ENCODE measurements at regions not wholly inside any gene's neighbourhood (a gene's known extent, or its start where the extent isn't known, plus 50 kb on each side); places are given as distances from the start of the nearest gene placed in this dataset.

DNA sequence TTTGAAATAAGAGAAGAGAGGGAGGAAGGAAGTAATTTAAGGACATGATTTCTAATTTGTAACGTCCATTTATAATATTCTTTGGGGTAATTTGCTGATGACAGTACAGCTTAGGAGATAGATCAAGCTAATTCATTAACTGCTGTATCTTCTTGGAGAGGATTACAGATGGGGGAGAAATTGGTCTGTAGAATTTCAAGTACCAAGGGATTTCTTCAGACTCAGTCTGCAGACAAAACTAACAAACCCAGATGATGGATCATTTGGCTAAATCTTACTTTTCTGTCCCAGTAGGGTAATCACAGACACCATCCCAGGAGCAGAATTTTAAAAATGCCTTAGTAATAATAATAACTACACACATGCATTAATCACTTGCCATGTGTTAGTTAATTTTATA lies 711.8 kb downstream of the KCNJ2 start (continued):
- no peak for TF ChIP-seq ZNF462 (CRISPR knock-in tag; IDR thresholded peaks at IDR 0.05)
- TF ChIP-seq EZH2phosphoT487 (IDR thresholded peaks at IDR 0.05; ENCODE audit: unreplicated experiment): no peak
- TF ChIP-seq ETS1 (IDR thresholded peaks at IDR 0.05): no peak
- no peak for TF ChIP-seq NANOG (IDR thresholded peaks at IDR 0.05; ENCODE audit: borderline replicate concordance)

GRCh38 chr17:70882504-70882903 lies 713.2 kb downstream of the KCNJ2 start:
- no peaks in the 10 kb centered on the region for H3K27me3 ChIP-seq (ENCODE audit: insufficient read depth)
- peaks cover 5% of the 10 kb centered on the region; the same call in 1 of the 2 replicates for H3K4me1 ChIP-seq (ENCODE audit: insufficient read depth)
- H3K4me1 Mint-ChIP-seq: peaks cover 8% of the 10 kb centered on the region
- H3K4me2 ChIP-seq: no peak overlapping the region; the same call in 1 of the 2 replicates
- H3K27me3 Mint-ChIP-seq (ENCODE audit: insufficient read depth, low read depth, poor library complexity): peaks cover 6% of the 10 kb centered on the region
- ATAC-seq (peak; percentile 27; the same call in 1 of the 3 replicates), DNase-seq (ENCODE audit: low spot score) (peak; percentile 46)
- no peaks in the 10 kb centered on the region for H3K79me2 ChIP-seq (replicated peaks; ENCODE audit: insufficient read depth)
- no peaks in the 10 kb centered on the region for H3F3A ChIP-seq (replicated peaks; ENCODE audit: low read depth)
- H4K20me1 ChIP-seq (replicated peaks; ENCODE audit: insufficient read depth): no peaks in the 10 kb centered on the region
- peak overlapping the region; percentile 57 for H2AFZ ChIP-seq
- H3K4me3 Mint-ChIP-seq: no peak overlapping the region
- H3K9me2 ChIP-seq (ENCODE audit: insufficient read depth): no peaks in the 10 kb centered on the region
- H3K9me3 Mint-ChIP-seq: peaks cover 2% of the 10 kb centered on the region; the same call in 2 of the 3 replicates
- no peak overlapping the region; the same call in 1 of the 2 replicates for H3K27ac Mint-ChIP-seq
- H3K36me3 ChIP-seq (ENCODE audit: insufficient read depth): no peaks in the 10 kb centered on the region
- H3K27ac ChIP-seq (ENCODE audit: low read depth): no peak overlapping the region
- no peak overlapping the region for H3K4me3 ChIP-seq
- H3K36me3 Mint-ChIP-seq (ENCODE audit: low read depth): peaks cover 5% of the 10 kb centered on the region; the same call in 1 of the 3 replicates
- TF ChIP-seq NANOG (IDR thresholded peaks at IDR 0.05; ENCODE audit: borderline replicate concordance) (no peak), ZNF114 (CRISPR knock-in tag; IDR thresholded peaks at IDR 0.05) (no peak), EZH2 (IDR thresholded peaks at IDR 0.05; ENCODE audit: low read depth, unreplicated experiment) (no peak), ZNF331 (CRISPR knock-in tag; IDR thresholded peaks at IDR 0.05; ENCODE audit: low read depth) (no peak), JUNB (IDR thresholded peaks at IDR 0.05; ENCODE audit: unreplicated experiment) (no peak), CREB1 (CRISPR knock-in tag; IDR thresholded peaks at IDR 0.05; ENCODE audit: low read depth) (no peak)
- TF ChIP-seq, protein P1, sequence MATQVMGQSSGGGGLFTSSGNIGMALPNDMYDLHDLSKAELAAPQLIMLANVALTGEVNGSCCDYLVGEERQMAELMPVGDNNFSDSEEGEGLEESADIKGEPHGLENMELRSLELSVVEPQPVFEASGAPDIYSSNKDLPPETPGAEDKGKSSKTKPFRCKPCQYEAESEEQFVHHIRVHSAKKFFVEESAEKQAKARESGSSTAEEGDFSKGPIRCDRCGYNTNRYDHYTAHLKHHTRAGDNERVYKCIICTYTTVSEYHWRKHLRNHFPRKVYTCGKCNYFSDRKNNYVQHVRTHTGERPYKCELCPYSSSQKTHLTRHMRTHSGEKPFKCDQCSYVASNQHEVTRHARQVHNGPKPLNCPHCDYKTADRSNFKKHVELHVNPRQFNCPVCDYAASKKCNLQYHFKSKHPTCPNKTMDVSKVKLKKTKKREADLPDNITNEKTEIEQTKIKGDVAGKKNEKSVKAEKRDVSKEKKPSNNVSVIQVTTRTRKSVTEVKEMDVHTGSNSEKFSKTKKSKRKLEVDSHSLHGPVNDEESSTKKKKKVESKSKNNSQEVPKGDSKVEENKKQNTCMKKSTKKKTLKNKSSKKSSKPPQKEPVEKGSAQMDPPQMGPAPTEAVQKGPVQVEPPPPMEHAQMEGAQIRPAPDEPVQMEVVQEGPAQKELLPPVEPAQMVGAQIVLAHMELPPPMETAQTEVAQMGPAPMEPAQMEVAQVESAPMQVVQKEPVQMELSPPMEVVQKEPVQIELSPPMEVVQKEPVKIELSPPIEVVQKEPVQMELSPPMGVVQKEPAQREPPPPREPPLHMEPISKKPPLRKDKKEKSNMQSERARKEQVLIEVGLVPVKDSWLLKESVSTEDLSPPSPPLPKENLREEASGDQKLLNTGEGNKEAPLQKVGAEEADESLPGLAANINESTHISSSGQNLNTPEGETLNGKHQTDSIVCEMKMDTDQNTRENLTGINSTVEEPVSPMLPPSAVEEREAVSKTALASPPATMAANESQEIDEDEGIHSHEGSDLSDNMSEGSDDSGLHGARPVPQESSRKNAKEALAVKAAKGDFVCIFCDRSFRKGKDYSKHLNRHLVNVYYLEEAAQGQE (IDR thresholded peaks at IDR 0.05; ENCODE audit: unreplicated experiment): no peak

All from GM23338 (cell line).